ENCODE measurements at regions not wholly inside any gene's neighbourhood (a gene's known extent, or its start where the extent isn't known, plus 50 kb on each side); places are given as distances from the start of the nearest gene placed in this dataset.

DNA sequence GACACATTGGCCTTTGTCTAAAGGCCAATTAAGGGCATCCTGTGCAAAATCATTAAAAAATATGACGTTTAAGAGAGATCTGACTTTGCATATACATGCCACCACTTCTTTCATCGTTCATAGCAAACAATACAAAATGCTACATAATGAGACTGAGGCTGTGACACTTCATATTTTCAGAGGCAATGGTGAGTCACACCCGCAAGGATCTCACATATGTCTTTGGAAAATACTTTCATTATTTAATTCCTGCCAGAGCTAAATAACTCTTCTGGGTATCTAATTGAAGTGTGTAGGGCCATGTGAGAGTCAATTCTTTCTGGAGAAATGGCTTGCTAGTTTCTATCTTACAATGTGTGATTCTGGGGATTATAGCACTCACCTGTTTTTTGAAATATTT is 222.8 kb upstream of the NLGN4Y start:
- CTCF ChIA-PET, result no interaction called here

DNA sequence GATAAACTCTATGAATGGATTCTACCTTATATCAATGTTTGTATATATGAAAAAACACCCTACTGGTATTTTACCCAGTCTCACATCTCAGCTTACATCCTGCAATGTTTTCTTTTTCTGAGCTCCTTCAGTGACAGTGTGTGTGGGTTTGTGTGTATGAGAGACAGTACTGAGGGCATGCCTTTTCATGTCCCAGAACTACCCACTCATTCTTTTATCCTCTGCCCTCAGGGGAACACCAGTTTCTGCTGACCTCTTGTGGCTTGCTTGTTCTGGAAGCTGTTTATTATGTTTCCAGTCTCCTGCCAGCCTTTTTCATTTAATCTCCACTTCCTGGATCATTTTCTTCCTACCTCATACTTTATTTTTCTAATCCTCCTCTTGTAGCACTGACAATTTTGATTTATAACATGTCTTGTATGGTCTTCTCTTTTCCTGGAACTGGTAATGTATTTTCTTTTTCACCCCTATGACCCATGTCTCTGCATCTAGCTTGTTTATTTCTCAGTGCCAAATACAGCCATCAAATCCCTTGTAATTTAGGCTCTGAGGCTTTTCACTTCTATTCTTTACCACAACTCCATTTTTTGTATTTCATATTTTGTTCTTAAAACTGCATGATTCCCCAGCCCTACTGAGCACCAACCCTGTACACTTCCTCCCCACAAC is 195.5 kb upstream of the NLGN4Y start:
- CTCF ChIA-PET, result no interaction called here
- intact Hi-C loops (cut with micrococcal nuclease), result no loop called here
- no peak for DNase-seq

More for the DNA sequence above, 222.8 kb upstream of the NLGN4Y start:
- H3K9ac ChIP-seq (ENCODE audit: low read length), result no peak overlapping the region
- no peak overlapping the region for H3K4me2 ChIP-seq (replicated peaks; ENCODE audit: low read depth, low read length, poor library complexity, severe bottlenecking)
- no peak for TF ChIP-seq EZH2 (IDR thresholded peaks at IDR 0.05; ENCODE audit: borderline replicate concordance, insufficient read depth, low read depth, low read length, poor library complexity, severe bottlenecking)
- TF ChIP-seq, protein P1, sequence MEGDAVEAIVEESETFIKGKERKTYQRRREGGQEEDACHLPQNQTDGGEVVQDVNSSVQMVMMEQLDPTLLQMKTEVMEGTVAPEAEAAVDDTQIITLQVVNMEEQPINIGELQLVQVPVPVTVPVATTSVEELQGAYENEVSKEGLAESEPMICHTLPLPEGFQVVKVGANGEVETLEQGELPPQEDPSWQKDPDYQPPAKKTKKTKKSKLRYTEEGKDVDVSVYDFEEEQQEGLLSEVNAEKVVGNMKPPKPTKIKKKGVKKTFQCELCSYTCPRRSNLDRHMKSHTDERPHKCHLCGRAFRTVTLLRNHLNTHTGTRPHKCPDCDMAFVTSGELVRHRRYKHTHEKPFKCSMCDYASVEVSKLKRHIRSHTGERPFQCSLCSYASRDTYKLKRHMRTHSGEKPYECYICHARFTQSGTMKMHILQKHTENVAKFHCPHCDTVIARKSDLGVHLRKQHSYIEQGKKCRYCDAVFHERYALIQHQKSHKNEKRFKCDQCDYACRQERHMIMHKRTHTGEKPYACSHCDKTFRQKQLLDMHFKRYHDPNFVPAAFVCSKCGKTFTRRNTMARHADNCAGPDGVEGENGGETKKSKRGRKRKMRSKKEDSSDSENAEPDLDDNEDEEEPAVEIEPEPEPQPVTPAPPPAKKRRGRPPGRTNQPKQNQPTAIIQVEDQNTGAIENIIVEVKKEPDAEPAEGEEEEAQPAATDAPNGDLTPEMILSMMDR (IDR thresholded peaks at IDR 0.05), result no peak
- no peaks in the 10 kb centered on the region for H4K20me1 ChIP-seq (ENCODE audit: control insufficient read depth, insufficient read depth, low read length, poor library complexity, severe bottlenecking)
- Mint-ChIP-seq H3K4me1 (peaks cover 4% of the 10 kb centered on the region), H3K4me3 (no peak overlapping the region), H3K27me3 (no peaks in the 10 kb centered on the region), H3K9me3 (ENCODE audit: insufficient read depth) (no peaks in the 10 kb centered on the region), H3K27ac (no peak overlapping the region)
- no peaks in the 10 kb centered on the region for H3K36me3 ChIP-seq (replicated peaks in 1 of 2; ENCODE audit: control extremely low read depth in 1 of 2, control insufficient read depth in 1 of 2, extremely low read depth in 1 of 2, insufficient read depth in 2 of 2, low read length in 1 of 2)
- no peak for ATAC-seq (ENCODE audit: low read depth)
- H3K4me1 ChIP-seq (ENCODE audit: control insufficient read depth in 2 of 2, insufficient read depth in 2 of 2, low read length in 2 of 2), result no peaks in the 10 kb centered on the region
- intact Hi-C loops (cut with micrococcal nuclease), result loop anchor here (10.0 kb wide), 1 partner anchor 73 kb away; no protein-coding TSS in a partner anchor
- POLR2A ChIA-PET, result no interaction called here
- H3K79me2 ChIP-seq (ENCODE audit: control insufficient read depth, insufficient read depth, low read length), result no peaks in the 10 kb centered on the region
- no peaks in the 10 kb centered on the region for H3K9me3 ChIP-seq (ENCODE audit: control extremely low read depth in 1 of 3, control insufficient read depth in 2 of 3, insufficient read depth in 1 of 3, low read length in 2 of 3)
- no CpG with 5 or more reads among the region's 3 CpGs for WGBS (ENCODE audit: insufficient coverage)
- no peak overlapping the region for H3K4me3 ChIP-seq (ENCODE audit: control extremely low read depth in 1 of 5, extremely low read depth in 1 of 5, insufficient read depth in 1 of 5, low read depth in 2 of 5, low read length in 4 of 5)
- no peak overlapping the region for H3K27ac ChIP-seq (ENCODE audit: low read length in 2 of 2)
- no peak overlapping the region for H2AFZ ChIP-seq (ENCODE audit: insufficient read depth, low read depth, low read length, poor library complexity, severe bottlenecking)
- DNase-seq, result no peak
- no peaks in the 10 kb centered on the region for H3K27me3 ChIP-seq (replicated peaks in 1 of 4; ENCODE audit: control extremely low read depth in 1 of 4, control insufficient read depth in 3 of 4, insufficient read depth in 4 of 4, low read length in 3 of 4)

More for the DNA sequence above, 195.5 kb upstream of the NLGN4Y start:
- no peak overlapping the region for H3K9ac ChIP-seq (ENCODE audit: low read length)
- Mint-ChIP-seq H3K9me3 (ENCODE audit: insufficient read depth) (no peaks in the 10 kb centered on the region), H3K27ac (no peak overlapping the region), H3K4me3 (no peak overlapping the region), H3K27me3 (no peaks in the 10 kb centered on the region), H3K4me1 (no peaks in the 10 kb centered on the region)
- no peaks in the 10 kb centered on the region for H3K4me1 ChIP-seq (ENCODE audit: control insufficient read depth in 2 of 2, insufficient read depth in 2 of 2, low read length in 2 of 2)
- H3K27ac ChIP-seq (ENCODE audit: low read length in 2 of 2), result no peak overlapping the region
- TF ChIP-seq, protein P1 (IDR thresholded peaks at IDR 0.05), result no peak
- no peak for TF ChIP-seq EZH2 (IDR thresholded peaks at IDR 0.05; ENCODE audit: borderline replicate concordance, insufficient read depth, low read depth, low read length, poor library complexity, severe bottlenecking)
- no peaks in the 10 kb centered on the region for H4K20me1 ChIP-seq (ENCODE audit: control insufficient read depth, insufficient read depth, low read length, poor library complexity, severe bottlenecking)
- no peak overlapping the region for H3K4me3 ChIP-seq (ENCODE audit: control extremely low read depth in 1 of 5, extremely low read depth in 1 of 5, insufficient read depth in 1 of 5, low read depth in 2 of 5, low read length in 4 of 5)
- POLR2A ChIA-PET, result no interaction called here
- H3K79me2 ChIP-seq (ENCODE audit: control insufficient read depth, insufficient read depth, low read length), result no peaks in the 10 kb centered on the region
- H3K4me2 ChIP-seq (replicated peaks; ENCODE audit: low read depth, low read length, poor library complexity, severe bottlenecking), result no peak overlapping the region
- H2AFZ ChIP-seq (ENCODE audit: insufficient read depth, low read depth, low read length, poor library complexity, severe bottlenecking), result no peak overlapping the region
- no peak for ATAC-seq (ENCODE audit: low read depth)
- no peaks in the 10 kb centered on the region for H3K27me3 ChIP-seq (replicated peaks in 1 of 4; ENCODE audit: control extremely low read depth in 1 of 4, control insufficient read depth in 3 of 4, insufficient read depth in 4 of 4, low read length in 3 of 4)
- no peaks in the 10 kb centered on the region for H3K36me3 ChIP-seq (replicated peaks in 1 of 2; ENCODE audit: control extremely low read depth in 1 of 2, control insufficient read depth in 1 of 2, extremely low read depth in 1 of 2, insufficient read depth in 2 of 2, low read length in 1 of 2)
- no peaks in the 10 kb centered on the region for H3K9me3 ChIP-seq (ENCODE audit: control extremely low read depth in 1 of 3, control insufficient read depth in 2 of 3, insufficient read depth in 1 of 3, low read length in 2 of 3)

Measured in B cell (primary cell).